Stimulated activated CD4-positive, alpha-beta T cell treated with anti-CD3 and anti-CD28 coated beads, Interleukin-12 subunit alpha, Interleukin-12 subunit beta, amount 100 ng/mL, for 48 hours (primary cell): ENCODE measurements at regions not wholly inside any gene's neighbourhood (a gene's known extent, or its start where the extent isn't known, plus 50 kb on each side); places are given as distances from the start of the nearest gene placed in this dataset.

Experiments
- DNase-seq, 3 donors: peaks; one replicate each; pipeline ENCODE4 v3.0.0-alpha.2; 2020; ENCODE audit warnings: low read depth in 2 of 3, low spot score in 1 of 3

- DNase-seq = no peak
Observed at GRCh38 chr15:36059596-36059995, 513.6 kb upstream of the DPH6 start.

- no peak for DNase-seq
Observed at GRCh38 chr15:36062357-36062756, 516.4 kb upstream of the DPH6 start.

- no peak for DNase-seq
Observed at GRCh38 chr15:36066757-36067156, 512.7 kb upstream of the CDIN1 start.

- no peak for DNase-seq
Observed at GRCh38 chr15:36067483-36068274, 511.7 kb upstream of the CDIN1 start.

GRCh38 chr15:36075333-36075732 lies 504.1 kb upstream of the CDIN1 start:
- DNase-seq = no peak

GRCh38 chr15:36079021-36079420 lies 500.4 kb upstream of the CDIN1 start:
- no peak for DNase-seq

- no peak for DNase-seq
Observed at GRCh38 chr15:36080759-36081158, 498.7 kb upstream of the CDIN1 start.

GRCh38 chr15:36090286-36090946 lies 489.0 kb upstream of the CDIN1 start:
- DNase-seq = no peak

GRCh38 chr15:36106640-36107335 lies 472.6 kb upstream of the CDIN1 start:
- no peak for DNase-seq

GRCh38 chr15:36108541-36108940 lies 470.9 kb upstream of the CDIN1 start:
- DNase-seq = no peak

GRCh38 chr15:36109943-36110658 lies 469.3 kb upstream of the CDIN1 start:
- DNase-seq = no peak

GRCh38 chr15:36110659-36110993 lies 468.8 kb upstream of the CDIN1 start:
- DNase-seq = no peak

- no peak for DNase-seq
Observed at GRCh38 chr15:36117296-36117787, 462.1 kb upstream of the CDIN1 start.

GRCh38 chr15:36126194-36126593 lies 453.2 kb upstream of the CDIN1 start:
- no peak for DNase-seq

GRCh38 chr15:36130641-36131310 lies 448.6 kb upstream of the CDIN1 start:
- DNase-seq = no peak

- DNase-seq = no peak
Observed at GRCh38 chr15:36133742-36134141, 445.7 kb upstream of the CDIN1 start.

- no peak for DNase-seq
Observed at GRCh38 chr15:36136049-36136448, 443.4 kb upstream of the CDIN1 start.

GRCh38 chr15:36152936-36153335 lies 426.5 kb upstream of the CDIN1 start:
- no peak for DNase-seq

GRCh38 chr15:36156879-36157427 lies 422.5 kb upstream of the CDIN1 start:
- DNase-seq = no peak

- no peak for DNase-seq
Observed at GRCh38 chr15:36160351-36160750, 419.1 kb upstream of the CDIN1 start.

- no peak for DNase-seq
Observed at GRCh38 chr15:36161108-36161507, 418.3 kb upstream of the CDIN1 start.
